ENCODE measurements at regions not wholly inside any gene's neighbourhood (a gene's known extent, or its start where the extent isn't known, plus 50 kb on each side); places are given as distances from the start of the nearest gene placed in this dataset.
"Not testable (repeated sequence)": the region's sequence is repeated elsewhere in the genome, so short reads cannot be mapped to it uniquely, and the experiment has no call there.

GRCh38 chr1:194437135-194437534 lies 1250.7 kb upstream of the B3GALT2 start:
- no peak for DNase-seq (ENCODE audit: low spot score)

GRCh38 chr1:194431121-194431520 lies 1244.7 kb upstream of the B3GALT2 start:
- no peak for DNase-seq (ENCODE audit: low spot score)

- no peak for DNase-seq (ENCODE audit: low spot score)
Measured at GRCh38 chr1:194420706-194421105, 1234.3 kb upstream of the B3GALT2 start.

GRCh38 chr1:194419721-194420120 lies 1233.3 kb upstream of the B3GALT2 start:
- DNase-seq (ENCODE audit: low spot score) = peak; percentile 5

GRCh38 chr1:194410756-194411155 lies 1224.3 kb upstream of the B3GALT2 start:
- no peak for DNase-seq (ENCODE audit: low spot score)

- DNase-seq (ENCODE audit: low spot score) = peak; percentile 67
Measured at GRCh38 chr1:194407238-194407637, 1220.8 kb upstream of the B3GALT2 start.

GRCh38 chr1:194394676-194395075 lies 1208.3 kb upstream of the B3GALT2 start:
- no peak for DNase-seq (ENCODE audit: low spot score)

GRCh38 chr1:194387531-194387930 lies 1201.1 kb upstream of the B3GALT2 start:
- no peak for DNase-seq (ENCODE audit: low spot score)

GRCh38 chr1:194378517-194378916 lies 1192.1 kb upstream of the B3GALT2 start:
- peak; percentile 6 for DNase-seq (ENCODE audit: low spot score)

GRCh38 chr1:194374649-194375048 lies 1188.2 kb upstream of the B3GALT2 start:
- no peak for DNase-seq (ENCODE audit: low spot score)

- DNase-seq (ENCODE audit: low spot score) = no peak
Measured at GRCh38 chr1:194372266-194372665, 1185.9 kb upstream of the B3GALT2 start.

GRCh38 chr1:194369622-194370021 lies 1183.2 kb upstream of the B3GALT2 start:
- no peak for DNase-seq (ENCODE audit: low spot score)

- no peak for DNase-seq (ENCODE audit: low spot score)
Measured at GRCh38 chr1:194369060-194369459, 1182.6 kb upstream of the B3GALT2 start.

- peak; percentile 22 for DNase-seq (ENCODE audit: low spot score)
Measured at GRCh38 chr1:194367121-194367520, 1180.7 kb upstream of the B3GALT2 start.

GRCh38 chr1:194366705-194367104 lies 1180.3 kb upstream of the B3GALT2 start:
- no peak for DNase-seq (ENCODE audit: low spot score)

- DNase-seq (ENCODE audit: low spot score) = no peak
Measured at GRCh38 chr1:194362327-194362726, 1175.9 kb upstream of the B3GALT2 start.

GRCh38 chr1:194361374-194362131 lies 1175.1 kb upstream of the B3GALT2 start:
- no peak for DNase-seq (ENCODE audit: low spot score)

- no peak for DNase-seq (ENCODE audit: low spot score)
Measured at GRCh38 chr1:194358208-194358581, 1171.8 kb upstream of the B3GALT2 start.

- not testable (repeated sequence) for DNase-seq (ENCODE audit: low spot score)
Measured at GRCh38 chr1:194357573-194358207, 1171.3 kb upstream of the B3GALT2 start.

- DNase-seq (ENCODE audit: low spot score) = no peak
Measured at GRCh38 chr1:194355488-194356106, 1169.2 kb upstream of the B3GALT2 start.

- DNase-seq (ENCODE audit: low spot score) = no peak
Measured at GRCh38 chr1:194353121-194353520, 1166.7 kb upstream of the B3GALT2 start.

- no peak for DNase-seq (ENCODE audit: low spot score)
Measured at GRCh38 chr1:194347200-194347599, 1160.8 kb upstream of the B3GALT2 start.
